ENCODE measurements at regions not wholly inside any gene's neighbourhood (a gene's known extent, or its start where the extent isn't known, plus 50 kb on each side); places are given as distances from the start of the nearest gene placed in this dataset.

- no peak overlapping the region for H3K18ac ChIP-seq (ENCODE audit: insufficient read length, low read depth, low read length)
- Mint-ChIP-seq H3K27ac (no peak overlapping the region), H3K4me1 (peaks cover 0 to 6% of the 10 kb centered on the region in 2 experiments), H3K27me3 (ENCODE audit: low read depth) (peaks cover 80% of the 10 kb centered on the region), H3K9me3 (no peaks in the 10 kb centered on the region), H3K4me3 (no peak overlapping the region), H3K36me3 (ENCODE audit: insufficient read depth in 1 of 3, low read depth in 3 of 3) (no peaks in the 10 kb centered on the region)
- peaks cover 1% of the 10 kb centered on the region for H3K23me2 ChIP-seq (ENCODE audit: insufficient read length, low read depth, low read length, poor library complexity, severe bottlenecking)
- H4K5ac ChIP-seq (ENCODE audit: insufficient read length, low read depth, low read length) = no peak overlapping the region
- H2BK20ac ChIP-seq (ENCODE audit: low read depth, low read length, poor library complexity, severe bottlenecking) = no peak overlapping the region
- DNase-seq = no peak
- no peaks in the 10 kb centered on the region for H3K79me1 ChIP-seq (ENCODE audit: insufficient read depth, low read depth, low read length, poor library complexity, severe bottlenecking)
- no CpG with 5 or more reads among the region's 7 CpGs for WGBS (ENCODE audit: extremely low coverage, insufficient read length, low lambda C conversion rate)
- H2BK12ac ChIP-seq (ENCODE audit: insufficient read length, low read depth, low read length) = no peak overlapping the region
- H3K9me3 ChIP-seq (ENCODE audit: control insufficient read depth, low read depth, low read length) = no peaks in the 10 kb centered on the region
- H2BK5ac ChIP-seq (ENCODE audit: insufficient read length, low read length) = no peak overlapping the region
- H3K9ac ChIP-seq (ENCODE audit: extremely low read depth, insufficient read length, low read length) = no peak overlapping the region
- no peak overlapping the region for H3T11ph ChIP-seq (ENCODE audit: low read length)
- no peaks in the 10 kb centered on the region for H4K20me1 ChIP-seq (ENCODE audit: control insufficient read depth, insufficient read depth, insufficient read length)
- H3K4me1 ChIP-seq (ENCODE audit: insufficient read depth, low read length) = 0 out of 2 replicates have a peak, but pooled peaks cover 2% of the 10 kb centered on the region
- H2BK15ac ChIP-seq (ENCODE audit: low read depth, low read length) = no peak overlapping the region
- no peak overlapping the region for H2BK120ac ChIP-seq (ENCODE audit: low read depth, low read length, poor library complexity, severe bottlenecking)
- no peak overlapping the region for H4K8ac ChIP-seq (replicated peaks; ENCODE audit: insufficient read length, low read depth, low read length)
- H4K91ac ChIP-seq (ENCODE audit: insufficient read length, low read depth, low read length) = no peak overlapping the region
- no peak overlapping the region for H3K4me2 ChIP-seq (ENCODE audit: insufficient read depth, insufficient read length, low read length)
- H3K14ac ChIP-seq (ENCODE audit: insufficient read depth, low read length) = no peak overlapping the region
- TF ChIP-seq, protein P1, sequence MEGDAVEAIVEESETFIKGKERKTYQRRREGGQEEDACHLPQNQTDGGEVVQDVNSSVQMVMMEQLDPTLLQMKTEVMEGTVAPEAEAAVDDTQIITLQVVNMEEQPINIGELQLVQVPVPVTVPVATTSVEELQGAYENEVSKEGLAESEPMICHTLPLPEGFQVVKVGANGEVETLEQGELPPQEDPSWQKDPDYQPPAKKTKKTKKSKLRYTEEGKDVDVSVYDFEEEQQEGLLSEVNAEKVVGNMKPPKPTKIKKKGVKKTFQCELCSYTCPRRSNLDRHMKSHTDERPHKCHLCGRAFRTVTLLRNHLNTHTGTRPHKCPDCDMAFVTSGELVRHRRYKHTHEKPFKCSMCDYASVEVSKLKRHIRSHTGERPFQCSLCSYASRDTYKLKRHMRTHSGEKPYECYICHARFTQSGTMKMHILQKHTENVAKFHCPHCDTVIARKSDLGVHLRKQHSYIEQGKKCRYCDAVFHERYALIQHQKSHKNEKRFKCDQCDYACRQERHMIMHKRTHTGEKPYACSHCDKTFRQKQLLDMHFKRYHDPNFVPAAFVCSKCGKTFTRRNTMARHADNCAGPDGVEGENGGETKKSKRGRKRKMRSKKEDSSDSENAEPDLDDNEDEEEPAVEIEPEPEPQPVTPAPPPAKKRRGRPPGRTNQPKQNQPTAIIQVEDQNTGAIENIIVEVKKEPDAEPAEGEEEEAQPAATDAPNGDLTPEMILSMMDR (conservative IDR thresholded peaks at IDR 0.05) = no peak
- H3K79me2 ChIP-seq (ENCODE audit: insufficient read depth, low read length) = no peaks in the 10 kb centered on the region
- peaks cover 18% of the 10 kb centered on the region for H3K27me3 ChIP-seq (ENCODE audit: insufficient read depth, low read length)
- no peak overlapping the region for H3K23ac ChIP-seq (ENCODE audit: insufficient read length, low read depth, low read length)
- H3K4ac ChIP-seq (ENCODE audit: low read depth, low read length) = no peak overlapping the region
- H3K27ac ChIP-seq (ENCODE audit: insufficient read length, low read depth, low read length) = no peak overlapping the region
- no peak overlapping the region for H2AK5ac ChIP-seq (ENCODE audit: insufficient read length, low read length)
- no peak overlapping the region for H3K56ac ChIP-seq (ENCODE audit: insufficient read length, low read depth, low read length)
- no peak overlapping the region for H2AFZ ChIP-seq (ENCODE audit: low read length)
These were observed 139.5 kb upstream of the C11orf58 start for GRCh38 chr11:16598906-16599305.

All from H9 (cell line).